ENCODE measurements at regions not wholly inside any gene's neighbourhood (a gene's known extent, or its start where the extent isn't known, plus 50 kb on each side); places are given as distances from the start of the nearest gene placed in this dataset.
A peak's percentile ranks its signal among the peaks of the same experiment; 100 is the strongest.
"Not testable (repeated sequence)": the region's sequence is repeated elsewhere in the genome, so short reads cannot be mapped to it uniquely, and the experiment has no call there.

DNA sequence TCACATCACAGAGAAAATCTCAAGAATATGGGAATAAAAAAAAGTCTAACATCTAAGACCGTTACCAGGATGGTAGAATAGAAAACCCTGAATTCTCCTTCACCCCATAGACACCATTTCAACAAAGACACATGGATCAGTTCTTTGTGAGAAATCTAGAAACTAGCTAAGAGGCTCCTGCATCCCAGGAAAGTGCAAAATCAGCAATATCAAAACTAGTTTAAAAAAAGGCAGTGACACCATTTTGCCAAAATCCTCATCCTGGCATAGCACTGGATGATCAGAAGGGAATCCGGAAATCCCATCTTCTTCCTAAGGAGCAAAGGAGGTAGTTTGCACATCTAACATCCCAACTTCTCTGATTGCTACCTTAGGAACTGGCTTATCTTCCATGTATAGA lies 88.9 kb upstream of the MAGEE2 start:
- DNase-seq: no peak
- Mint-ChIP-seq H3K27me3 (no peaks in the 10 kb centered on the region), H3K4me3 (no peak overlapping the region), H3K36me3 (no peaks in the 10 kb centered on the region), H3K4me1 (no peaks in the 10 kb centered on the region), H3K9me3 (peaks cover 0 to 25% (median 8%) of the 10 kb centered on the region in 7 donors), H3K27ac (no peak overlapping the region)
- ATAC-seq (ENCODE audit: low read depth in 2 of 2): no peak

DNA sequence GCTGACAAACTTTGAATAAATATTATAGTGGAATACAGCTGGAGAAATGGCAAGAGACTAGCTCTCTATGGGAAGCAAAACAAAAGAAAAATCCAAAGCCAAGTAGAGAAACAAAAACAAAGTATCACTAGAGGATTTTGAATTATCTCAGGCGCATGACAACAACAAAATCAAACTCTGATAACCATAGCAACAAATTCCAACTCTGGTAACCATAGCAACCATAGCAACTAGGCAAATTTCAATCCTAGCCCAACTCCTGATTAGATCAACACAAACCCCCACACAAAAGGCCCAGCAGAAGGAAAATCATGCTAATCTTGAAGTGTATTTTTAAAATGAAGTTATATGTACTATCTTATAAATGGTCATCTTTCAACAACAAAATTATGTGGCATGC lies 98.4 kb upstream of the MAGEE2 start:
- no peak for ATAC-seq (ENCODE audit: low read depth in 2 of 2)
- peaks cover 0 to 8% (median 0%) of the 10 kb centered on the region in 3 donors for H3K27me3 Mint-ChIP-seq
- peaks cover 0 to 7% (median 0%) of the 10 kb centered on the region in 7 donors for H3K9me3 Mint-ChIP-seq
- H3K27ac Mint-ChIP-seq: no peak overlapping the region
- no peaks in the 10 kb centered on the region for H3K36me3 Mint-ChIP-seq
- no peaks in the 10 kb centered on the region for H3K4me1 Mint-ChIP-seq
- no peak overlapping the region for H3K4me3 Mint-ChIP-seq
- DNase-seq: no peak

DNA sequence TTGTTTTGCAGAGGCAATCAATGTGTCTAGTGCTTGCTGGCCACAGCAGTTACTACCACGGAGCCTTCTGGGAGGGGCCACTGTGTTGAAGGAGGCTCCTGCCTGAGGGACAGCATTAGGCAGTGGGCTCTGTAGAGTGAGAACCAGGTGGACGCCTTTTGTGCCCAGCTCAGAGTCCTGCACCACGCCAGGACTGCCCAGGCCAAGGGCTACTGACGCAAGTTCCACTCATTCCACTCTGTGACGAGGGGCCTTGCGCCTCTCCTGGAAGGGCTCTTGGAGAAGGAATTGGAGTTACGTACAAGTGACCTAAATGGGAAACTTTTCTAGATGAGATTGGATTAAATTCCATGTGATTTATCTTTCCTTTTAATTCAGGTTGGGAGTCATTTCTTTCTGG lies 102.8 kb upstream of the MAGEE2 start:
- Mint-ChIP-seq H3K27ac (no peak overlapping the region), H3K9me3 (peaks cover 0 to 4% (median 0%) of the 10 kb centered on the region in 7 donors), H3K4me3 (no peak overlapping the region), H3K27me3 (no peaks in the 10 kb centered on the region), H3K4me1 (no peaks in the 10 kb centered on the region), H3K36me3 (no peaks in the 10 kb centered on the region)
- DNase-seq (no peak), ATAC-seq (ENCODE audit: low read depth in 2 of 2) (no peak)

DNA sequence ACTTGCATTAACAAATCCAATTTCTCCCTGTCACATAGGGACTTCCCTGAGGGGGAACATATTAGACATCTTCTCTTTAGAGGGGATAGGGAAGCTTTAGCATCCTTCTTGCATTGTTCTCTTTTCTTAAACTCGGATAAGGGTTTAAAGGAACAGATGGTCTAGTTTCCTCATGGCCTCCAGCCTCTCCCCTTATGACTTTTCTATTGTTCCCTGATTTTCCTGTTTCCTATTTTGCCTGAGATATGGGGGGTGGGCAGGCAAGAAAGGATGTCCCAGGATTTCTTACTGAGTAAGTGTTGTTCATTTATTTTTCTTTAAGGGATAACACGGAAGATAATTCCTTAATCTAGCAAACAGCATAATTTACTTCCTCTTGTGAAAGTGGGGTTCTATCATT lies 107.7 kb upstream of the MAGEE2 start:
- H3K9me3 Mint-ChIP-seq: peaks cover 0 to 5% (median 0%) of the 10 kb centered on the region in 7 donors
- no peaks in the 10 kb centered on the region for H3K27me3 Mint-ChIP-seq
- no peaks in the 10 kb centered on the region for H3K4me1 Mint-ChIP-seq
- H3K27ac Mint-ChIP-seq: no peak overlapping the region
- no peak for DNase-seq
- H3K36me3 Mint-ChIP-seq: no peaks in the 10 kb centered on the region
- H3K4me3 Mint-ChIP-seq: no peak overlapping the region
- ATAC-seq (ENCODE audit: low read depth in 2 of 2): no peak

DNA sequence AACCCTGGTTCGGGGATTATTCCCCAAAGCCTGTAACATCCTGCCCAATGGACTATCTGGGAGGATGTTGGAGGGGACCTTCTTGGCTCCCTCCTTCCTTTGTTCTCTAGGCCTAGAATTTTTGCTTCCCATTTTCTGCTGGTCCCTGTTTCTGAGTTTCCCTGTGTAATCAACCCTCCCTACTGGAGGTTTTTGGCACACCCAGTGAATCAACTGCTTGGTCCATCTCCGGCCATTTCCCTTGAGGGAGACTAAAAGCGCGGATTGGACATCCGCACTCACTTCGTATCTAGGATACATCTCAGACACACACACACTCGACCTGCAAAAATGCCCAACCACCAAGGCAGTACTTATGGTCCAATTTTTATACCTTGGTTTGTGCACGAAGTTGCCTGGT lies 108.2 kb upstream of the MAGEE2 start:
- H3K36me3 Mint-ChIP-seq: no peaks in the 10 kb centered on the region
- DNase-seq (no peak), ATAC-seq (ENCODE audit: low read depth in 2 of 2) (no peak)
- H3K9me3 Mint-ChIP-seq: peaks cover 0 to 5% (median 0%) of the 10 kb centered on the region in 7 donors
- no peaks in the 10 kb centered on the region for H3K27me3 Mint-ChIP-seq
- H3K27ac Mint-ChIP-seq: no peak overlapping the region
- H3K4me3 Mint-ChIP-seq: no peak overlapping the region
- no peaks in the 10 kb centered on the region for H3K4me1 Mint-ChIP-seq

DNA sequence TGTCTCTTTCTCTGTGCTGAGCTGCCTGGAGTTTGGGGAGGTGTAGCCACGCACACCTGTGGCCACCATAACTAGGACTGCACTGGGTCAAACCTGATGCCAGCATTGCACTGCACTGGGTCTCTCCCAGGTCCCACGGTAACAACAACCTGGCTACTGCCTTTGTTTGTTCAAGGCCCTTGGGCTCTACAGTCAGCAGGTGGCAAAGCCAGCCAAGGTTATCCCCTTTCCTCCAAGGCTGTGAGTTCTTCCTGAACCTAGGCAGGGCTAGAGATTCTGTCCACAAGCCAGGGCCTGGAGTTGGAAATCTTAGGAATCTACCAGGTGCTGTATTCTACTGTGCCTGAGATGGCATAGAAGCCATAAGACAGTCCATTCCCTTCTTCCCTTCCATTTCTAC lies 126.7 kb upstream of the MAGEE2 start:
- Mint-ChIP-seq H3K27ac (no peak overlapping the region), H3K4me1 (no peaks in the 10 kb centered on the region), H3K36me3 (no peaks in the 10 kb centered on the region), H3K27me3 (no peaks in the 10 kb centered on the region), H3K4me3 (no peak overlapping the region), H3K9me3 (no peaks in the 10 kb centered on the region)
- ATAC-seq (ENCODE audit: low read depth in 2 of 2) (no peak), DNase-seq (no peak)

- H3K4me3 Mint-ChIP-seq: no peak overlapping the region
- ATAC-seq (ENCODE audit: low read depth in 2 of 2) (no peak), DNase-seq (no peak)
- no peaks in the 10 kb centered on the region for H3K4me1 Mint-ChIP-seq
- H3K27ac Mint-ChIP-seq: peak overlapping the region in 1 of 6 donors; percentile 66
- H3K9me3 Mint-ChIP-seq: peaks cover 0 to 12% (median 7%) of the 10 kb centered on the region in 7 donors
- H3K36me3 Mint-ChIP-seq: no peaks in the 10 kb centered on the region
- H3K27me3 Mint-ChIP-seq: no peaks in the 10 kb centered on the region
Measured at GRCh38 chrX:75957107-75957610, 172.1 kb upstream of the MAGEE2 start.

DNA sequence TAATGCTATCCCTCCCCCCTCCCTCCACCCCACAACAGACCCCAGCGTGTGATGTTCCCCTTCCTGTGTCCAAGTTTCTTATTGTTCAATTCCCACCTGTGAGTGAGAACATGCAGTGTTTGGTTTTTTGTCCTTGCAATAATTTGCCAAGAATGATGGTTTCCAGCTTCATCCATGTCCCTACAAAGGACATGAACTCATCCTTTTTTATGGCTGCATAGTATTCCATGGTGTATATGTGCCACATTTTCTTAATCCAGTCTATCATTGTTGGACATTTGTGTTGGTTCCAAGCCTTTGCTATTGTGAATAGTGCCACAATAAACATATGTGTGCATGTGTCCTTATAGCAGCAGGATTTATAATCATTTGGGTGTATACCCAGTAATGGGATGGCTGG lies 176.3 kb upstream of the MAGEE2 start:
- H3K4me1 Mint-ChIP-seq; H3K9me3 Mint-ChIP-seq; H3K27ac Mint-ChIP-seq; H3K36me3 Mint-ChIP-seq; ATAC-seq (ENCODE audit: low read depth in 2 of 2); H3K27me3 Mint-ChIP-seq; H3K4me3 Mint-ChIP-seq; DNase-seq: not testable (repeated sequence)

GRCh38 chrX:75963774-75964173 lies 178.7 kb upstream of the MAGEE2 start:
- DNase-seq: no peak
- H3K27me3 Mint-ChIP-seq: no peaks in the 10 kb centered on the region
- no peak overlapping the region for H3K27ac Mint-ChIP-seq
- H3K36me3 Mint-ChIP-seq: no peaks in the 10 kb centered on the region
- H3K9me3 Mint-ChIP-seq: peaks cover 0 to 5% (median 2%) of the 10 kb centered on the region in 7 donors
- ATAC-seq (ENCODE audit: low read depth in 2 of 2): no peak
- H3K4me1 Mint-ChIP-seq: no peaks in the 10 kb centered on the region
- no peak overlapping the region for H3K4me3 Mint-ChIP-seq

- no peak overlapping the region for H3K4me3 Mint-ChIP-seq
- peak overlapping the region in 1 of 6 donors; percentile 70 for H3K27ac Mint-ChIP-seq
- no peak for ATAC-seq (ENCODE audit: low read depth in 2 of 2)
Measured at GRCh38 chrX:75968293-75968692, 183.2 kb upstream of the MAGEE2 start.

DNA sequence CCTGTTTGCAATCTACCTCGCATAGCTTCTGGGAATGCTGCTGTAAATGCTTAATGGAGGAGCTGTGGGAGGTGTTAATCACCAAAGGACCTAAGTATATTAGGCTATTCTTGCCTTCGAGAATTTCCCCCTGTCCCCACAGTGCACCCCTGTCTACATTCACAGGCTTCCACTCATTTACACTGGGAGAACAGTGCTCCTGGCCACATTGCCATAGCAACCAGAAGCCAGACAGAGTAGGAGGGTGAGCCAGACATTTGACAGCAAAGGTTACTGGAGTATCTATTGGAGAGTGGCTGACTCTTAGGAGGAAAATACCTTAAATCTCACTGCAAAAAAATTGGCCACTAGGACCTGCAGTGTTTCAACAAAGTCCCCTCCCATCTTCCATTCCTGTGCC lies 185.9 kb upstream of the PBDC1 start:
- DNase-seq: no peak
- Mint-ChIP-seq H3K9me3 (peaks cover 0 to 4% (median 3%) of the 10 kb centered on the region in 7 donors), H3K36me3 (no peaks in the 10 kb centered on the region), H3K27me3 (peaks cover 0 to 8% (median 4%) of the 10 kb centered on the region in 3 donors), H3K27ac (no peak overlapping the region), H3K4me3 (no peak overlapping the region), H3K4me1 (no peaks in the 10 kb centered on the region)
- no peak for ATAC-seq (ENCODE audit: low read depth in 2 of 2)

More at GRCh38 chrX:75968293-75968692, 183.2 kb upstream of the MAGEE2 start:
- H3K36me3 Mint-ChIP-seq: no peaks in the 10 kb centered on the region
- H3K4me1 Mint-ChIP-seq: no peaks in the 10 kb centered on the region
- H3K27me3 Mint-ChIP-seq: no peaks in the 10 kb centered on the region
- no peak for DNase-seq
- peaks cover 0 to 9% (median 5%) of the 10 kb centered on the region in 7 donors for H3K9me3 Mint-ChIP-seq

DNA sequence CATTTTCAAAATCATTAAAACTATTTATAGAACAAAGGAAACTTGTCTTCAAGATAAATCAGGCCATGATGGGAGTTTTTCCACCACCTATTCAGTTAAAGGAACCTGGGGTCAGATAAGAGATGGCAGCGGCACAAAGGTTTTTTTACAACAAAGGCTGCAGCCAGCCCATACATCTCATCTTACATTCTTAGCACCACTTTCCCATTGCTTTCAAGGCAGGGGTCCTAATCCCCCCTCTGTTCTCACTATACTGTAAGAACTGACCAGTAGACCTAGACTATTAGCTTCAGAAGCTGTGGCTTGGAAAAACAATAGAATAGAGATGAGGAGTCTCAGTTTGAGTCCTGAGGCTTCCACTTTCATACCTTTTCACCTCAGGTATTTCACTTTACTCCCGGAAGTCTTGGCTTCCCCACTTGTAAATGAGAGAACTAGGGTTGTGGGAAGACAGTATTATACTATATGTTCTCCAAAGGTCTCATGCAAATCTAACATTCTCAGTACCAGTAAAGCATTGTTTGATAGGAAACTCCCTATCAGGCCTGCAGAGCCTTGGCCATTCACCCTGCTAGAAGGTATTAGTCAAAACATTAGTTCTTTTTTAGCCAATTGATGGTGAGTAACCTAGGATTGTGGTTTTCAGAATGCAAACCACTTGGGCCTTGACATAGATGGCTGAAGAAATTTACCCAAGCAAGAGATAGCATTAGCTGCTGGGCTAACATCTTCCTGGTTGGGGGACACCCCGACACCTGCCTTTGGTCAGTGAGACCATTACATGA lies 182.9 kb upstream of the PBDC1 start:
- Mint-ChIP-seq H3K36me3 (no peaks in the 10 kb centered on the region), H3K27me3 (peaks cover 0 to 4% (median 0%) of the 10 kb centered on the region in 3 donors), H3K9me3 (peaks cover 0 to 12% (median 5%) of the 10 kb centered on the region in 7 donors), H3K4me1 (no peaks in the 10 kb centered on the region), H3K27ac (no peak overlapping the region), H3K4me3 (no peak overlapping the region)
- DNase-seq (no peak), ATAC-seq (ENCODE audit: low read depth in 2 of 2) (no peak)

DNA sequence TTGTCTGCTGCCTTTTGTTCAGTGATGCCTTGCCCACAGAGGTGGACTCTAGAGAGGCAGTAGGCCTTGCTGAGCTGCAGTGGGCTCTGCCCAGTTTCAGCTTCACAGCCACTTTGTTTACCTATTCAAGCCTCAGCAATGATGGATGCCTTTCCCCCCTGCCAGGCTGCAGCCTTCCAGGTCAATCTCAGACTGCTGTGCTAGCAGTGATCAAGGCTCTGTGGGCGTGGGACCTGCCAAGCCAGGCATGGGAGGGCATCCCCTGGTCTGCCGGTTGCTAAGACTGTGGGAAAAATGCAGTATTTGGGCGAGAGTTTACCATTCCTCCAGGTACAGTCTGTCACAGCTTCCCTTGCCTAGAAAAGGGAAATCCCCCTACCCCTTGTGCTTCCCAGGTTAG lies 175.2 kb upstream of the PBDC1 start:
- no peak for ATAC-seq (ENCODE audit: low read depth in 2 of 2)
- H3K4me1 Mint-ChIP-seq: no peaks in the 10 kb centered on the region
- no peak overlapping the region for H3K4me3 Mint-ChIP-seq
- H3K36me3 Mint-ChIP-seq: no peaks in the 10 kb centered on the region
- H3K27me3 Mint-ChIP-seq: no peaks in the 10 kb centered on the region
- H3K27ac Mint-ChIP-seq: no peak overlapping the region
- no peak for DNase-seq
- H3K9me3 Mint-ChIP-seq: peaks cover 0 to 19% (median 6%) of the 10 kb centered on the region in 7 donors

- ATAC-seq (ENCODE audit: low read depth in 2 of 2) (no peak), DNase-seq (no peak)
- Mint-ChIP-seq H3K4me3 (no peak overlapping the region), H3K9me3 (peaks cover 1 to 25% (median 9%) of the 10 kb centered on the region in 7 donors), H3K4me1 (no peaks in the 10 kb centered on the region), H3K27ac (no peak overlapping the region), H3K36me3 (no peaks in the 10 kb centered on the region), H3K27me3 (peaks cover 0 to 9% (median 6%) of the 10 kb centered on the region in 3 donors)
Measured at GRCh38 chrX:76014321-76014720, 158.5 kb upstream of the PBDC1 start.
